Neural progenitor cell (in vitro differentiated cells): ENCODE measurements at regions not wholly inside any gene's neighbourhood (a gene's known extent, or its start where the extent isn't known, plus 50 kb on each side); places are given as distances from the start of the nearest gene placed in this dataset.

Experiments used
- CTCF ChIP-seq: fragments of 200-600 bp; sonication (generic); IDR thresholded peaks from 2 replicates; pipeline ENCODE4 v1.5.1; 2017; ENCODE audit warnings: antibody characterized with exemption, mild to moderate bottlenecking
- EZH2phosphoT487 ChIP-seq: fragments of 200-600 bp; sonication (generic); IDR thresholded peaks from 2 replicates; pipeline ENCODE4 v1.6.1; 2017; ENCODE audit warnings: antibody characterized with exemption

- TF ChIP-seq CTCF (no peak), EZH2phosphoT487 (no peak)
These were observed 321.6 kb upstream of the RUNX1 start for GRCh38 chr21:35370671-35371070.
